Kidney capillary endothelial cell (primary cell): ENCODE measurements at regions not wholly inside any gene's neighbourhood (a gene's known extent, or its start where the extent isn't known, plus 50 kb on each side); places are given as distances from the start of the nearest gene placed in this dataset.

Experiments used
- DNase-seq: peaks from one replicate; pipeline ENCODE4 v3.0.0-alpha.2; 2018; ENCODE audit warnings: low spot score

DNA sequence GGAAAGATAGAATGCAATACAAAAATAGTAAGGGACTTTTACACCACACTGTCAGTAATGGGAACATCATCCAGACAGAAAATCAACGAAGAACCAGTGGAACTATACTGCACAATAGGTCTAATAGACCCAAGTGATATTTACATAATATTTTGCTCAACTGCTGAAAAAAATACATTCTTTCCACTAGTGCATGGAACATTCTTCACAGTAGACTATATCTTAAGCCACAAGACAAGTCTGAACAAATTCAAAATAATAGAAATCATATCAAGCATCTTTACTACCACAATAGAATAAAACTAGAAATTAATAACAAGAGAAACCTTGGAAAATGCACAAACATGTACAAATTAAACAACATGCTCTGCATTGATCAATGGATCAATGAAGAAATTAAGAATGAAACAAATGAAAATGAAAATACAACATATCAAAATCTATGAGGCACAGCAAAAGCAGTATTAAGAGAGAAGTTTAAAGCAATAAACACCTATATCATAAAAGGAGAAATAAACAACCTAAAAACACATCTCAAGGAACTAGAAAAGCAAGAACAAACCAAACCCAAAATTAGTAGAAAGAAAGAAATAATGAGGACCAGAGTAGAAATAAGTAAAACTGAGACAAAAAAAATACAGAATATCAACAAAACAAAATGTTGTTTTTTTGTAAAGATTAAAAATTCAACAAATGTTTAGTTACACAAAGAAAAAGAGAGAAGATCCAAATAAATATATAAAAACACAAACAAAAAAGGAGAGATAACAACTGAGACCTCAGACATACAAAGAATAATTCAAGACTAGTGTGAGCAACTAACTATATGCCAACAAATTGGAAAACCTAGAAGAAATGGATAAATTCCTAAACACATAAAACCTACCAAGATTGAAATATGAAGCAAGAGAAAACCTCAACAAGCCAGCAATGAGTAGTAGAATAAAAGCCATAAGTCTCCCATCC, 51.5 kb upstream of the ANTXR2 start:
- no peak for DNase-seq
